Heart right ventricle (tissue), 16 donors: ENCODE measurements at regions not wholly inside any gene's neighbourhood (a gene's known extent, or its start where the extent isn't known, plus 50 kb on each side); places are given as distances from the start of the nearest gene placed in this dataset.

Experiments used
- ATAC-seq, 8 donors: fragments of 200-7000 bp; cut with Tn5 transposase; one replicate each; pipeline ENCODE4 v1.9.1; 2020; ENCODE audit warnings: mild to moderate bottlenecking in 8 of 8, moderate library complexity in 8 of 8, moderate number of reproducible peaks in 1 of 8
- DNase-seq, 2 donors: peaks; one replicate each; pipeline ENCODE4 v3.0.0-alpha.2; 2020
- H3K27ac ChIP-seq, 10 donors: fragments of 200-600 bp; sonication (generic) in 2 of 10; one replicate each; pipeline versions ENCODE4 v1.5.0 to v1.8.0; 2020 to 2022; ENCODE audit warnings: mild to moderate bottlenecking in 3 of 10
- H3K27me3 ChIP-seq, 7 donors: fragments of 200-600 bp; one replicate each; pipeline ENCODE4 v1.8.0; 2021 to 2022; ENCODE audit warnings: mild to moderate bottlenecking in 2 of 7
- H3K36me3 ChIP-seq, 9 donors: fragments of 200-600 bp; sonication (generic) in 1 of 9; one replicate each; pipeline versions ENCODE4 v1.5.0 to v1.8.0; 2020 to 2022; ENCODE audit warnings: mild to moderate bottlenecking in 2 of 9
- H3K4me1 ChIP-seq, 9 donors: fragments of 200-600 bp; sonication (generic) in 1 of 9; one replicate each; pipeline versions ENCODE4 v1.5.0 to v1.8.0; 2020 to 2022; ENCODE audit warnings: mild to moderate bottlenecking in 4 of 9
- H3K4me3 ChIP-seq, 10 donors: fragments of 200-600 bp; sonication (generic) in 2 of 10; one replicate each; pipeline versions ENCODE4 v1.5.0 to v1.8.0; 2020 to 2022; ENCODE audit warnings: mild to moderate bottlenecking in 7 of 10, moderate library complexity in 2 of 10
- H3K9me3 ChIP-seq, 11 donors: fragments of 200-600 bp in 10 of 11; sonication (generic) in 2 of 11; one replicate each; pipeline versions ENCODE4 v1.5.0 to v1.8.0; 2013 to 2022; ENCODE audit warnings: mild to moderate bottlenecking in 2 of 11, control low read depth in 1 of 11, moderate library complexity in 1 of 11
- CTCF ChIP-seq, 9 donors: fragments of 200-600 bp; sonication (generic) in 2 of 9; IDR thresholded peaks; one replicate each; pipeline versions ENCODE4 v1.5.0 to v1.8.0; 2021 to 2022; ENCODE audit warnings: antibody characterized with exemption in 9 of 9, mild to moderate bottlenecking in 5 of 9, moderate library complexity in 1 of 9
- WGBS, 2 donors: extraction: QIAGEN DNeasy Blood & Tissue Kit; methylation state at CpG; one replicate each; pipeline ENCODE4 v1.1.7; 2013; ENCODE audit warnings: inconsistent platforms in 1 of 2; 5-methylcytosine and 5-hydroxymethylcytosine counted together
- intact Hi-C, 10 donors: fragments of 100-400 bp; cut with DNase I; formaldehyde crosslinking; loops; one replicate each; pipeline versions ENCODE4 v1.11.1 to v1.14.2; 2022
- donor health status: Arrhythmogenic right ventricular cardiomyopathy.
- donor health status: ischemic (EF 13 %, LVEDD 7.1; RV severe dilation, severe dysfunction).
- donor health status: healthy with polysubstance abuse.
- donor health status: DM: no; HTN: yes; CAD: no.
- donor health status: DM: no; HTN: no; CAD: no.
- donor health status: ischemic (EF 25% LVEDD 6.9; RV normal size, moderate dysfunction).
- donor health status: ischemic (EF 25% LVEDD 5.7; RV mildly dilated, moderate dysfunction).
- donor health status: healthy.
- donor health status: DM: yes; HTN: yes; CAD: no.
- donor health status: Ischemic cardiomyopathy.
- donor health status: ischemic (EF 35%, LVEDD 5.7; RV mildly dilated, moderate dysfunction).
- donor health status: nonischemic (EF 11% LVEDD 7.7; RV severe dilation, severe dysfunction).
- donor health status: DM: yes; HTN: yes; CAD: no.
- donor health status: PGD.
- donor health status: ischemic (EF 29% LVEDD 5.4; RV normal size, mild dysfunction).
- donor health status: nonischemic (EF 23%, LVEDD 6.1; RV moderate dilation, normal function).

- peak in 1 of 8 donors; percentile 52 for ATAC-seq
- TF ChIP-seq CTCF (IDR thresholded peaks at IDR 0.05), result peak in 8 of 9 donors; percentile 14 to 57 (median 41)
- Histone ChIP-seq H3K4me3 (no peak overlapping the region), H3K27me3 (no peaks in the 10 kb centered on the region), H3K4me1 (no peaks in the 10 kb centered on the region), H3K9me3 (no peaks in the 10 kb centered on the region), H3K36me3 (no peaks in the 10 kb centered on the region), H3K27ac (no peak overlapping the region)
- intact Hi-C loops, result loop anchor here in 2 of 10 donors (10.0 kb wide), 2 partner anchors 441 to 611 kb away; no protein-coding TSS in a partner anchor
- WGBS, 2 donors, result 75 to 90% methylated on average over 1 of the region's 1 CpG
- no peak for DNase-seq
Measured at GRCh38 chr5:15383469-15383868, 116.5 kb upstream of the FBXL7 start.

GRCh38 chr5:15383021-15383420, 117.0 kb upstream of the FBXL7 start:
- H3K27ac ChIP-seq, result no peak overlapping the region
- DNase-seq (no peak), ATAC-seq (no peak)
- no peaks in the 10 kb centered on the region for H3K4me1 ChIP-seq
- TF ChIP-seq CTCF (IDR thresholded peaks at IDR 0.05), result no peak
- H3K36me3 ChIP-seq, result no peaks in the 10 kb centered on the region
- no peak overlapping the region for H3K4me3 ChIP-seq
- 94 to 98% methylated on average over 3 of the region's 3 CpGs for WGBS, 2 donors
- no peaks in the 10 kb centered on the region for H3K9me3 ChIP-seq
- no peaks in the 10 kb centered on the region for H3K27me3 ChIP-seq
- intact Hi-C loops, result loop anchor here in 2 of 10 donors (10.0 kb wide), 2 partner anchors 442 to 612 kb away; no protein-coding TSS in a partner anchor

- no peaks in the 10 kb centered on the region for H3K27me3 ChIP-seq
- ATAC-seq, result no peak
- no peak overlapping the region for H3K27ac ChIP-seq
- no peak for TF ChIP-seq CTCF (IDR thresholded peaks at IDR 0.05)
- no peaks in the 10 kb centered on the region for H3K9me3 ChIP-seq
- no peak for DNase-seq
- H3K4me3 ChIP-seq, result no peak overlapping the region
- intact Hi-C loops, result loop anchor here in 1 of 10 donors (10.0 kb wide), 1 partner anchor 447 kb away; no protein-coding TSS in a partner anchor
- no peaks in the 10 kb centered on the region for H3K4me1 ChIP-seq
- 95 to 100% methylated on average over 2 of the region's 2 CpGs for WGBS, 2 donors
- no peaks in the 10 kb centered on the region for H3K36me3 ChIP-seq
Measured at GRCh38 chr5:15377573-15378340, 122.2 kb upstream of the FBXL7 start.

- no peaks in the 10 kb centered on the region for H3K4me1 ChIP-seq
- no peaks in the 10 kb centered on the region for H3K36me3 ChIP-seq
- DNase-seq, result no peak
- ATAC-seq, result peak in 1 of 8 donors; percentile 44
- no peak overlapping the region for H3K27ac ChIP-seq
- intact Hi-C loops, result loop anchor here in 1 of 10 donors (10.0 kb wide), 1 partner anchor 448 kb away; no protein-coding TSS in a partner anchor
- no peaks in the 10 kb centered on the region for H3K9me3 ChIP-seq
- TF ChIP-seq CTCF (IDR thresholded peaks at IDR 0.05), result no peak
- H3K27me3 ChIP-seq, result no peaks in the 10 kb centered on the region
- H3K4me3 ChIP-seq, result no peak overlapping the region
- 86% methylated on average over 2 of the region's 2 CpGs for WGBS, 2 donors
Measured at GRCh38 chr5:15376803-15377202, 123.2 kb upstream of the FBXL7 start.
